Stimulated activated naive CD8-positive, alpha-beta T cell treated with anti-CD3 and anti-CD28 coated beads, Interleukin-15, amount 100 ng/mL, for 72 hours (primary cell): ENCODE measurements at regions not wholly inside any gene's neighbourhood (a gene's known extent, or its start where the extent isn't known, plus 50 kb on each side); places are given as distances from the start of the nearest gene placed in this dataset.

Experiments used
- ATAC-seq: fragments of 150-1000 bp; cut with Tn5 transposase; 2 replicates; pipeline ENCODE4 v1.10.0; 2021; ENCODE audit warnings: mild to moderate bottlenecking, moderate library complexity
- DNase-seq, 2 donors: peaks; one replicate each; pipeline ENCODE4 v3.0.0; 2021 to 2022
- H3K27ac Mint-ChIP-seq, 2 donors: one replicate each; pipeline ENCODE4 v1.8.0; 2022; ENCODE audit warnings: mild to moderate bottlenecking in 2 of 2, mixed read lengths in 2 of 2, moderate library complexity in 2 of 2
- H3K27me3 Mint-ChIP-seq: one replicate; pipeline ENCODE4 v1.8.0; 2022; ENCODE audit warnings: mixed read lengths
- H3K4me1 Mint-ChIP-seq: one replicate; pipeline ENCODE4 v1.8.0; 2022; ENCODE audit warnings: mild to moderate bottlenecking, mixed read lengths
- H3K4me3 Mint-ChIP-seq, 2 donors: one replicate each; pipeline ENCODE4 v1.8.0; 2022; ENCODE audit warnings: mild to moderate bottlenecking in 2 of 2, mixed read lengths in 2 of 2, moderate library complexity in 1 of 2
- H3K9me3 Mint-ChIP-seq, 2 donors: one replicate each; pipeline ENCODE4 v1.8.0; 2022; ENCODE audit warnings: mixed read lengths in 2 of 2

DNA sequence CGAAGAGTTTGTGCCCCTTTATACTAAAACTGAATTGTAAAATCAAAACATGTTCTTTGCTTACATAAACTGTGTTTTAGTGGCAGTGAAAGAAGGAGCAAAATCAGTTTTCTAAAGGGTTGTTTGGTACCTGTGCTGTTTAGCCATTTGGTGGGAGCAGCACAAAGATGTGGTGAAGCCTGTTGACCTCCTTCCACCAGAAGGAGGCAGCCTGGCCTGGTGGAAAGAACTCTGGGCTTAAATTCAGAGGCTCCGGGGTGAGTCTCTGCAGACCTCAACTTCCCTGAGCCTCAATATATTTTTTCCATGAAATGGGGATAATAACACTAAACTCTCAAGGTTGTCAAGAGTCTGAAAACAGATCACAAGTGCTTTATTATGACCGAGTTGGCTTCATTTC lies 502.5 kb downstream of the VRK1 start:
- H3K27me3 Mint-ChIP-seq = peaks cover 16% of the 10 kb centered on the region
- no peaks in the 10 kb centered on the region for H3K9me3 Mint-ChIP-seq
- H3K27ac Mint-ChIP-seq = no peak overlapping the region
- DNase-seq (no peak), ATAC-seq (no peak)
- H3K4me1 Mint-ChIP-seq = no peaks in the 10 kb centered on the region
- H3K4me3 Mint-ChIP-seq = no peak overlapping the region

DNA sequence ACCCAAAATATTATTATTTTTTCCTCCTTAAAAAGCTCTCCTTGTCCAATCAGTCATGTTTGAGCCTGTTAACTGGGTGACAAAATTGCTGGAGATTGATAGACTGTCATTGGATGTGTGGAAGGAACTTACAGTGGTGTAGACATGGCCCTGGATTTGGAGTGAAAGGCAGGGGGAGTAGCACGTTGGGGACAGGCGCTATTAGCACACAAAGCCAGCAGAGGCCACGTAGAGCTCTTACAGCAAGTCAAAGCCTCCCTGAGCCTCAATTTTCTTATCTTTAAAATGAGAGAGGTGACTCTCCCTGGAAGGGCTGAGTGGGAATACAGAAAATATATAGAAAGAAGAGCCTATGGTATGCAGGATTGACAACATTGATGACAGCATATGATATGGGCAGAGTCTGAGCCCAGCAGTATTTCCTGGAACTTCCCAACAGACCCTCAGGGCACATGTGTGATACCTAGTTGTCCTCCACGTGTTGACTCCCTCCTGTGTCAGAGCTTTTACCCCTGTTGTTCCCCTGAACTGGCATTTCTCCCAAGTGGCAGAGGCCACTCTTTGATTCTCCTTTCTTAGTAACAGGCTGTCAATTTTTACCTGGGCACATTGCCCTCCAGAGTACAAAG lies 504.9 kb downstream of the VRK1 start:
- H3K27ac Mint-ChIP-seq = peak overlapping the region in 1 of 2 donors; percentile 2
- DNase-seq (no peak), ATAC-seq (no peak)
- peaks cover 14% of the 10 kb centered on the region for H3K4me1 Mint-ChIP-seq
- H3K9me3 Mint-ChIP-seq = no peaks in the 10 kb centered on the region
- H3K4me3 Mint-ChIP-seq = no peak overlapping the region
- H3K27me3 Mint-ChIP-seq = peaks cover 16% of the 10 kb centered on the region

GRCh38 chr14:97306133-97306759 lies 509.1 kb downstream of the VRK1 start:
- ATAC-seq (peak; percentile 74), DNase-seq (peak in 1 of 2 donors; percentile 29)
- Mint-ChIP-seq H3K27me3 (no peaks in the 10 kb centered on the region), H3K4me3 (peak overlapping the region; percentile 5 to 7), H3K9me3 (no peaks in the 10 kb centered on the region), H3K27ac (peak overlapping the region in 1 of 2 donors; percentile 60), H3K4me1 (peaks cover 27% of the 10 kb centered on the region)

- ATAC-seq (peak; percentile 84), DNase-seq (peak; percentile 14 to 17)
- H3K27me3 Mint-ChIP-seq = no peaks in the 10 kb centered on the region
- peaks cover 32% of the 10 kb centered on the region for H3K4me1 Mint-ChIP-seq
- peak overlapping the region; percentile 48 to 58 for H3K4me3 Mint-ChIP-seq
- H3K9me3 Mint-ChIP-seq = no peaks in the 10 kb centered on the region
- H3K27ac Mint-ChIP-seq = peak overlapping the region; percentile 84 to 93
These were observed 509.6 kb downstream of the VRK1 start for GRCh38 chr14:97306760-97307246.

- no peak for DNase-seq
- ATAC-seq = peak; percentile 52
- H3K27me3 Mint-ChIP-seq = no peaks in the 10 kb centered on the region
- peaks cover 26% of the 10 kb centered on the region for H3K4me1 Mint-ChIP-seq
- peaks cover 4 to 15% of the 10 kb centered on the region in 2 donors for H3K9me3 Mint-ChIP-seq
- peak overlapping the region in 1 of 2 donors; percentile 65 for H3K27ac Mint-ChIP-seq
- no peak overlapping the region for H3K4me3 Mint-ChIP-seq
These were observed 514.2 kb downstream of the VRK1 start for GRCh38 chr14:97311411-97311810.

DNA sequence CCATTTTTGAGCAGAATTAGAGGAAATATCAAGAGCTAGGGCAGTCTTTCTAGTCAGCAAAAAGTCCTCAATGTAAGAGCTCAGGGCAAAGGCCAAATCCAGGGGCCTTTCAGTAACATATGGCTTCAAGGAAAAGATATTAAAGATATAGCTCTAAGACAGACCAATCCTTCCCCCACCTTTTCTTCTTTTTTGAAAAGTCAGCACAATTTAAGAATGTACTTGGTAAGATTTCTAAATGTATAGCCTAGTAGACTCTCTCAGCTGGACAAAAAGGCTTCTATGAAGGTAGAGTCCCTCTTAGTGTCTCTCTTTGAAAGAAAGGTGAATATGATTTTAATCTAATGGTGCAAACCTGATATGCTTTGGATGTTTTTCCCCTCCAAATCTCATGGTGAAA lies 515.7 kb downstream of the VRK1 start:
- ATAC-seq = no peak
- H3K27ac Mint-ChIP-seq = no peak overlapping the region
- DNase-seq = no peak
- H3K9me3 Mint-ChIP-seq = peaks cover 4 to 15% of the 10 kb centered on the region in 2 donors
- no peaks in the 10 kb centered on the region for H3K27me3 Mint-ChIP-seq
- H3K4me1 Mint-ChIP-seq = peaks cover 11% of the 10 kb centered on the region
- no peak overlapping the region for H3K4me3 Mint-ChIP-seq

DNA sequence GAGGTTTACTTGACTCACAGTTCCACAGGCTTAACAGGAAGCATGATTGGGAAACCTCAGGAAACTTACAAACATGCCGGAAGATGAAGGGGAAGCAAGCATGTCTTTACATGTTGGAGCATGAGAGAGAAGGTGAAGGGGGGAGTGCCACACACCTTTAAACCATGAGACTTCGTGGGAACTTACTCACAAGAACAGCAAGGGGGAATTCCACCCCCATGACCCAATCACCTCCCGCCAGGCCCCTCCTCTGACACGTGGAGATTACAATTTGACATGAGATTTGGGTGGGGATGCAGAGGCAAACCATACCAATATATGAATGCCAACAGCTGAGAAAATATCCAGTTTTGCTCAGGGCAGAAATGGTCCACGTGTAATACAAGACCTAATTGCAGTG lies 518.6 kb downstream of the VRK1 start:
- peaks cover 7% of the 10 kb centered on the region for H3K4me1 Mint-ChIP-seq
- peaks cover 4 to 21% of the 10 kb centered on the region in 2 donors for H3K9me3 Mint-ChIP-seq
- no peaks in the 10 kb centered on the region for H3K27me3 Mint-ChIP-seq
- ATAC-seq = no peak
- no peak for DNase-seq
- H3K27ac Mint-ChIP-seq = no peak overlapping the region
- no peak overlapping the region for H3K4me3 Mint-ChIP-seq

- Mint-ChIP-seq H3K27me3 (no peaks in the 10 kb centered on the region), H3K4me3 (no peak overlapping the region), H3K9me3 (peaks cover 5 to 25% of the 10 kb centered on the region in 2 donors), H3K27ac (no peak overlapping the region), H3K4me1 (no peaks in the 10 kb centered on the region)
- ATAC-seq (no peak), DNase-seq (no peak)
These were observed 521.2 kb downstream of the VRK1 start for GRCh38 chr14:97318380-97318779.

DNA sequence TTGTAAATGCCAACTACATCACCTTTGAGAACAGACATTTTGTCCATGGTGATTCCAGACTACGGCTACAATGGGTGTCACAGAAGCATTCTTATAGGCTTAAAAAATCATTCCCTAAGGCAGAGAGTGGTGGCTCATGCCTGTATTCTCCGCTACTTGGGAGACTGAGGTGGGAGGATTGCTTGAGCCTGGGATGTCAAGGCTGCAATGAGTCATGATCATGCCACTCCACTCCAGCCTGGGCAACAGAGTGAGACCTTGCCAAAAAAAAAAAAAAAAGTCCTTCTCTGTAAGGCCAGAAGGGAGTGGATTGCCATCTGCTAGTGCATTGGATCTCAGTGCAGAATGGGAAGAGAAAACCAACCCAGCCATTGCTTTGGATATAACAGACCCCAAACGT lies 522.5 kb downstream of the VRK1 start:
- H3K27ac Mint-ChIP-seq = no peak overlapping the region
- H3K9me3 Mint-ChIP-seq = peaks cover 3 to 14% of the 10 kb centered on the region in 2 donors
- H3K4me3 Mint-ChIP-seq = no peak overlapping the region
- no peaks in the 10 kb centered on the region for H3K4me1 Mint-ChIP-seq
- no peaks in the 10 kb centered on the region for H3K27me3 Mint-ChIP-seq
- no peak for DNase-seq
- ATAC-seq = no peak

DNA sequence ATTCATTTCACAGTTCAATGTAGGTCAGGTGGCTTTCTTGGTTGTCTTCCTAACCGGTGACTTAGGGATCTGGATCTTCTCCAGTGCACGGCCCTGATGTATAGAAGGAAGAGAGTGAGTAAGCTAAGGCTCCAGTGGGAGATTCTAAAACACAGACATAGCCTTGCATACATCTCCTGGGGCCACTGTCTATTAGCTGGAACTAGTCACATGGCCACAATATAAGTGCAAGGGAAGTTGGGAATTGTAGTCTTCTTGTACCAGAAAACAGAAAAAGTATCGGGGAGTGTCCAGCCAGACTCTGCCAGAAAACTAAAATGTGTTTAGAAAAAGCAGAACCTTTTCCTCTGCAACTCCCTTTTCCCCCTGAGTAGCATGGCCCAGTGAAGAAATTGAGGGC lies 531.6 kb downstream of the VRK1 start:
- no peaks in the 10 kb centered on the region for H3K27me3 Mint-ChIP-seq
- ATAC-seq (no peak), DNase-seq (no peak)
- H3K4me1 Mint-ChIP-seq = peaks cover 23% of the 10 kb centered on the region
- no peak overlapping the region for H3K27ac Mint-ChIP-seq
- no peak overlapping the region for H3K4me3 Mint-ChIP-seq
- no peaks in the 10 kb centered on the region for H3K9me3 Mint-ChIP-seq

DNA sequence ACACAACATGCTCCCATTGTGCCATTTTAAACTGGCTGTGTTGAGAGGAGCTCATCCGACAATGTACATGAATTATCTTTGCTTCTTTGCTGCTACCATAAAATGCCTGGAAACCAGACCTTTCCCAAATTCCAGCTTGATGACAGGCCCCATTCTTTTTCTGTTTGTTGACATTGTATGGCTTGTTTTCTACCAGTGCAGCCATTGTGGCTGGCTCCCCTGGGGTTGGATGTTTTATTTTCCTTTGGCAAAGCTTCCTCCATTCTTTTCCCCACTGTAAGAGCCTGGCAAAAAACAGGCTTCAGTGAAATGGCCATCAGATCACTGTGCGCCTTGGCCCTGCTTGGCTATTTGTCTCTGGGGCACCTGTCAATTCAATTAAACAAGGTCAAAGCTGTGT lies 532.5 kb downstream of the VRK1 start:
- Mint-ChIP-seq H3K27me3 (no peaks in the 10 kb centered on the region), H3K27ac (peak overlapping the region in 1 of 2 donors; percentile 31), H3K4me3 (no peak overlapping the region), H3K4me1 (peaks cover 23% of the 10 kb centered on the region), H3K9me3 (no peaks in the 10 kb centered on the region)
- no peak for DNase-seq
- ATAC-seq = no peak

- Mint-ChIP-seq H3K27me3 (no peaks in the 10 kb centered on the region), H3K9me3 (no peaks in the 10 kb centered on the region), H3K4me3 (no peak overlapping the region), H3K27ac (peak overlapping the region; percentile 44 to 69), H3K4me1 (peaks cover 28% of the 10 kb centered on the region)
- DNase-seq (no peak), ATAC-seq (no peak)
These were observed 533.9 kb downstream of the VRK1 start for GRCh38 chr14:97331058-97331457.

DNA sequence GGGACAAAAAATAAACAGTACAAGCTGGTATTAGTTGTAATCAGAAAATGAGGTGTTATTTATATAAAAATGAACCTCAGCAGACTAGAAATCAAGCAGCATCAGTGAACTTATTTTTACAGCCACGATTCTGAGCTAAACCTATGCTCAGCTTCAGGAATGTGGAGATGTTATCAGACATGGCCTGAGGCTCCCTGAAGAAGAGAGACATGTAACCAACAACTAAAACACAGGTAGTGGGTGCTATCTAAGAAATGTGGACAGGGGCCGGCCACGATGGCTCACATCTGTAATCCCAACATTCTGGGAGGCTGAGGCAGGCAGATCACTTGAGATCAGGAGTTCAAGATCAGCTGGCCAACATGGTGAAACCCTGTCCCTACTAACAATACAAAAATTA lies 534.3 kb downstream of the VRK1 start:
- ATAC-seq (no peak), DNase-seq (no peak)
- H3K27ac Mint-ChIP-seq = peak overlapping the region; percentile 69 to 90
- no peaks in the 10 kb centered on the region for H3K9me3 Mint-ChIP-seq
- H3K4me3 Mint-ChIP-seq = peak overlapping the region in 1 of 2 donors; percentile 14
- H3K4me1 Mint-ChIP-seq = peaks cover 33% of the 10 kb centered on the region
- H3K27me3 Mint-ChIP-seq = no peaks in the 10 kb centered on the region

DNA sequence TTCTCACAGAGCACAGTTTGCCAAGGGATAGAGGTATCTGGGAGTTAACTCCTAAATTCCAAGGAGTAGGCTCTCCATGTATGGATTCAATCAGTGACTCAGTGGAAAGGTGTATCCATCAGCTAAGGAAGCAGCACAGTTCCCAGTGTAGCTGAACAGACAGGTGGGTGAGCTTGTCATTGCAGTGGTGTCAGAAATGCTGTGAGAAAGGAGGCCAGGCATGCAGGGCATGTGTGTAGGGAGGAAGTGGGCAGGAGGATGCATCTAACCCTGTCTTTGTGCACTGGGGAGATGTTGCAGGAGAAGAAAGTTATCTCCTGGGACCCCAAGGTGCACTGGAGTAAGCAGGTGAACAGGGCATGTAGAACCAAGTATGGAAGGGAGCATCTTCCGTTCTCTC lies 539.0 kb downstream of the VRK1 start:
- Mint-ChIP-seq H3K4me3 (no peak overlapping the region), H3K27ac (peak overlapping the region in 1 of 2 donors; percentile 20), H3K9me3 (peaks cover 12 to 23% of the 10 kb centered on the region in 2 donors), H3K4me1 (peaks cover 28% of the 10 kb centered on the region), H3K27me3 (no peaks in the 10 kb centered on the region)
- DNase-seq (no peak), ATAC-seq (no peak)

- ATAC-seq = no peak
- H3K9me3 Mint-ChIP-seq = peaks cover 16 to 29% of the 10 kb centered on the region in 2 donors
- no peak overlapping the region for H3K27ac Mint-ChIP-seq
- no peaks in the 10 kb centered on the region for H3K27me3 Mint-ChIP-seq
- H3K4me3 Mint-ChIP-seq = no peak overlapping the region
- peaks cover 22% of the 10 kb centered on the region for H3K4me1 Mint-ChIP-seq
- no peak for DNase-seq
These were observed 539.6 kb downstream of the VRK1 start for GRCh38 chr14:97336816-97337215.

DNA sequence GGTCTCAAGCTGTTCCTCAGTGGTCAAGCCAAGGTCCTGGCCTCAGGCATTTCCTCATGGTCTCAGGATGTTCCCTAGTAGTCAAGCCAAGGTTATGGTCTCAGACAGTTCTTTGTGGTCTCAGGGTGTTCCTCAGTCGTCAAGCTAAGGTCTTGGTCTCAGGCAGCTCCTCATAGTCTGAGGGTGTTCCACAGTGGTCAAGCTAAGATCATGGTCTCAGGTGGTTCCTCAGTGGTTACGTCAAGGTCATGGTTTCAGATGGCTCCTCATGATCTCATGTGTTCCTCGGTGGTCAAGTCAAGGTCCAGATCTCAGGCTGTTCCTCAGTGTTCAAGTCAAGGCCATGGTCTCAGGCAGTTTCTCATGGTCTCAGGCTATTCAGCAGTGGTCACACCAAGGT lies 540.1 kb downstream of the VRK1 start:
- Mint-ChIP-seq H3K4me3 (no peak overlapping the region), H3K9me3 (peaks cover 18 to 31% of the 10 kb centered on the region in 2 donors), H3K27ac (no peak overlapping the region), H3K4me1 (peaks cover 17% of the 10 kb centered on the region), H3K27me3 (no peaks in the 10 kb centered on the region)
- DNase-seq = no peak
- ATAC-seq = no peak
